Uterus (tissue), 3 donors: ENCODE measurements at regions not wholly inside any gene's neighbourhood (a gene's known extent, or its start where the extent isn't known, plus 50 kb on each side); places are given as distances from the start of the nearest gene placed in this dataset.

ENCODE experiments used
- DNase-seq, 2 donors: peaks; one replicate each; pipeline ENCODE4 v3.0.0-alpha.2; 2019 to 2020
- H3K27ac ChIP-seq, 2 donors: fragments of 200-600 bp; sonication (generic); 1 replicate in 1 of 2; 2 replicates in 1 of 2; pipeline ENCODE4 v1.5.1; 2016 to 2018
- H3K27me3 ChIP-seq, 2 donors: fragments of 200-600 bp; sonication (generic); one replicate each; pipeline ENCODE4 v1.5.1; 2018 to 2019; ENCODE audit warnings: control low read depth in 1 of 2
- H3K36me3 ChIP-seq, 2 donors: fragments of 200-600 bp; sonication (generic); one replicate each; pipeline ENCODE4 v1.5.1; 2019; ENCODE audit warnings: control low read depth in 1 of 2
- H3K4me1 ChIP-seq, 2 donors: fragments of 200-600 bp; sonication (generic); one replicate each; pipeline ENCODE4 v1.5.1; 2018 to 2019; ENCODE audit warnings: control low read depth in 1 of 2
- H3K4me3 ChIP-seq, 2 donors: fragments of 200-600 bp; sonication (generic); 1 replicate in 1 of 2; 2 replicates in 1 of 2; pipeline ENCODE4 v1.5.1; 2018 to 2019; ENCODE audit warnings: mild to moderate bottlenecking in 1 of 2
- H3K9me3 ChIP-seq, 2 donors: fragments of 200-600 bp; sonication (generic); one replicate each; pipeline ENCODE4 v1.5.1; 2019; ENCODE audit warnings: control low read depth in 1 of 2
- CTCF ChIP-seq, 4 experiments: fragments of 200-600 bp in 2 of 4; fragments of 450-650 bp in 2 of 4; sonication (generic) in 2 of 4; IDR thresholded peaks; one replicate each; pipeline ENCODE4 v1.5.1; 2016 to 2019; ENCODE audit warnings: antibody characterized with exemption in 4 of 4, mild to moderate bottlenecking in 2 of 4, moderate library complexity in 1 of 4
- POLR2A ChIP-seq, 2 donors: fragments of 450-650 bp; IDR thresholded peaks; one replicate each; pipeline ENCODE4 v1.6.1; 2016; ENCODE audit warnings: antibody characterized with exemption in 2 of 2, mild to moderate bottlenecking in 1 of 2, moderate library complexity in 1 of 2
- intact Hi-C: fragments of 100-400 bp; cut with DNase I; formaldehyde crosslinking; loops from one replicate; pipeline ENCODE4 v1.15.1; 2023; ENCODE audit warnings: low total_unique reads
- donor health status: DM: yes; HTN: yes; CAD: no.

GRCh38 chr5:92896722-92897121 lies 684.3 kb downstream of the NR2F1-AS1 start:
- H3K4me3 ChIP-seq = no peak overlapping the region
- H3K9me3 ChIP-seq = no peaks in the 10 kb centered on the region
- H3K27me3 ChIP-seq = no peaks in the 10 kb centered on the region
- no peak overlapping the region for H3K27ac ChIP-seq
- DNase-seq = no peak
- intact Hi-C loops = no loop called here
- H3K36me3 ChIP-seq = no peaks in the 10 kb centered on the region
- TF ChIP-seq CTCF (IDR thresholded peaks at IDR 0.05) (no peak), POLR2A (IDR thresholded peaks at IDR 0.05) (no peak)
- H3K4me1 ChIP-seq = no peaks in the 10 kb centered on the region

- no peak for DNase-seq
- no peak for TF ChIP-seq CTCF (IDR thresholded peaks at IDR 0.05)
- no peak for TF ChIP-seq POLR2A (IDR thresholded peaks at IDR 0.05)
- no peak overlapping the region for H3K4me3 ChIP-seq
- no peak overlapping the region for H3K27ac ChIP-seq
- no peaks in the 10 kb centered on the region for H3K36me3 ChIP-seq
- H3K27me3 ChIP-seq = no peaks in the 10 kb centered on the region
- no peaks in the 10 kb centered on the region for H3K9me3 ChIP-seq
- intact Hi-C loops = no loop called here
- no peaks in the 10 kb centered on the region for H3K4me1 ChIP-seq
Observed at GRCh38 chr5:92890841-92891244, 690.2 kb downstream of the NR2F1-AS1 start.

- DNase-seq = no peak
- Histone ChIP-seq H3K27ac (no peak overlapping the region), H3K36me3 (no peaks in the 10 kb centered on the region), H3K4me1 (no peaks in the 10 kb centered on the region), H3K9me3 (no peaks in the 10 kb centered on the region), H3K4me3 (no peak overlapping the region), H3K27me3 (no peaks in the 10 kb centered on the region)
- no peak for TF ChIP-seq CTCF (IDR thresholded peaks at IDR 0.05)
- TF ChIP-seq POLR2A (IDR thresholded peaks at IDR 0.05) = no peak
- intact Hi-C loops = no loop called here
Observed at GRCh38 chr5:92889140-92889539, 691.9 kb downstream of the NR2F1-AS1 start.

GRCh38 chr5:92887254-92887653 lies 693.8 kb downstream of the NR2F1-AS1 start:
- Histone ChIP-seq H3K9me3 (no peaks in the 10 kb centered on the region), H3K27me3 (no peaks in the 10 kb centered on the region), H3K4me3 (no peak overlapping the region), H3K4me1 (no peaks in the 10 kb centered on the region), H3K36me3 (no peaks in the 10 kb centered on the region), H3K27ac (no peak overlapping the region)
- intact Hi-C loops = no loop called here
- TF ChIP-seq CTCF (IDR thresholded peaks at IDR 0.05) = no peak
- no peak for TF ChIP-seq POLR2A (IDR thresholded peaks at IDR 0.05)
- no peak for DNase-seq

- Histone ChIP-seq H3K9me3 (no peaks in the 10 kb centered on the region), H3K4me3 (no peak overlapping the region), H3K27me3 (no peaks in the 10 kb centered on the region), H3K4me1 (no peaks in the 10 kb centered on the region), H3K27ac (peak overlapping the region; percentile 26 to 44), H3K36me3 (no peaks in the 10 kb centered on the region)
- no peak for DNase-seq
- no peak for TF ChIP-seq POLR2A (IDR thresholded peaks at IDR 0.05)
- TF ChIP-seq CTCF (IDR thresholded peaks at IDR 0.05) = no peak
- intact Hi-C loops = no loop called here
Observed at GRCh38 chr5:92886751-92887150, 694.3 kb downstream of the NR2F1-AS1 start.
